Heart left ventricle (tissue), 16 donors: ENCODE measurements at regions not wholly inside any gene's neighbourhood (a gene's known extent, or its start where the extent isn't known, plus 50 kb on each side); places are given as distances from the start of the nearest gene placed in this dataset.

Experiments used
- ATAC-seq, 4 donors: fragments of 200-7000 bp; cut with Tn5 transposase; one replicate each; pipeline ENCODE4 v1.9.1; 2020 to 2022; ENCODE audit warnings: moderate library complexity in 4 of 4, mild to moderate bottlenecking in 3 of 4, moderate number of reproducible peaks in 1 of 4
- DNase-seq, 5 donors: peaks; one replicate each; pipeline ENCODE4 v3.0.0-alpha.2; 2020
- H3K27ac ChIP-seq, 12 donors: fragments of 200-600 bp; sonication (generic) in 4 of 12; one replicate each; pipeline versions ENCODE4 v1.5.0 to v1.8.0; 2016 to 2022; ENCODE audit warnings: mild to moderate bottlenecking in 2 of 12
- H3K27me3 ChIP-seq, 9 donors: fragments of 200-600 bp; sonication (generic) in 2 of 9; one replicate each; pipeline versions ENCODE4 v1.5.1 to v1.8.0; 2016 to 2022; ENCODE audit warnings: mild to moderate bottlenecking in 3 of 9
- H3K36me3 ChIP-seq, 9 donors: fragments of 200-600 bp; sonication (generic) in 2 of 9; one replicate each; pipeline versions ENCODE4 v1.5.0 to v1.8.0; 2018 to 2022; ENCODE audit warnings: mild to moderate bottlenecking in 2 of 9
- H3K4me1 ChIP-seq, 12 donors: fragments of 200-600 bp; sonication (generic) in 4 of 12; one replicate each; pipeline versions ENCODE4 v1.5.0 to v1.8.0; 2016 to 2022; ENCODE audit warnings: mild to moderate bottlenecking in 3 of 12
- H3K4me3 ChIP-seq, 12 donors: fragments of 200-600 bp; sonication (generic) in 4 of 12; one replicate each; pipeline versions ENCODE4 v1.5.0 to v1.8.0; 2017 to 2022; ENCODE audit warnings: mild to moderate bottlenecking in 9 of 12, moderate library complexity in 4 of 12
- H3K9me3 ChIP-seq, 12 donors: fragments of 200-600 bp; sonication (generic) in 4 of 12; one replicate each; pipeline versions ENCODE4 v1.5.0 to v1.8.0; 2016 to 2022; ENCODE audit warnings: mild to moderate bottlenecking in 1 of 12
- POLR2A ChIP-seq, 2 donors: fragments of 450-650 bp; IDR thresholded peaks; one replicate each; pipeline ENCODE4 v1.6.1; 2017; ENCODE audit warnings: antibody characterized with exemption in 2 of 2, mild to moderate bottlenecking in 2 of 2, moderate library complexity in 2 of 2
- WGBS, 4 donors: extraction: QIAGEN DNeasy Blood & Tissue Kit in 2 of 4; methylation state at CpG; one replicate each; pipeline versions ENCODE4 v1.1.5 to v1.1.7; 2013 to 2018; 5-methylcytosine and 5-hydroxymethylcytosine counted together
- intact Hi-C, 10 donors: fragments of 100-400 bp; cut with DNase I; formaldehyde crosslinking; loops; one replicate each; pipeline versions ENCODE4 v1.11.1 to v1.14.2; 2022
- TF ChIP-seq, protein P1 (sequence below), 12 donors: fragments of 200-600 bp; sonication (generic) in 4 of 12; IDR thresholded peaks; one replicate each; pipeline versions ENCODE4 v1.5.0 to v1.8.0; 2018 to 2022; ENCODE audit warnings: antibody characterized with exemption in 12 of 12, mild to moderate bottlenecking in 5 of 12
- donor health status: ischemic (EF 13 %, LVEDD 7.1; RV severe dilation, severe dysfunction).
- donor health status: healthy with polysubstance abuse.
- donor health status: DM: no; HTN: yes; CAD: no.
- donor health status: DM: no; HTN: no; CAD: no.
- donor health status: ischemic (EF 25% LVEDD 6.9; RV normal size, moderate dysfunction).
- donor health status: ischemic (EF 25% LVEDD 5.7; RV mildly dilated, moderate dysfunction).
- donor health status: healthy.
- donor health status: DM: yes; HTN: yes; CAD: no.
- donor health status: ischemic (EF 35%, LVEDD 5.7; RV mildly dilated, moderate dysfunction).
- donor health status: nonischemic (EF 11% LVEDD 7.7; RV severe dilation, severe dysfunction).
- donor health status: DM: yes; HTN: yes; CAD: no.
- donor health status: PGD.
- donor health status: ischemic (EF 29% LVEDD 5.4; RV normal size, mild dysfunction).
- donor health status: nonischemic (EF 23%, LVEDD 6.1; RV moderate dilation, normal function).

DNA sequence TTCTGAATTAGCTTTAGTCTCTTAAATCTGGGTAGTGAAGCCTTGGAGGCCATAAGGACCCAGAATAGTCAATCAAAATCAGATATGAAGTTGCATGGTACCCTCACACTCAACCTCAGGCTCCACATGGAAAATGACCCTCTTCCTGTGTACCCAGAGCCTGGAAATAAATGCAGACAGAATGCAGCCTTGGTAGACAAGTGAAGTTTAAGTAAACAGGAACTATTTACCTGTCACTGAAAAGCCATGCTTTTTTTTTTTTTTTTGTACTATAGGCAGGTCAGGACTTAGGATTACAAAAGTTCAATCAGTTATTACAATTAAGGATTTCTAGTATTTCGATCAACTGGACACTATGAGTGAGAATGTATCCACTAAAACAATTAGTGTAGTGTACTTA, 2654.2 kb upstream of the PCDH20 start:
- Histone ChIP-seq H3K4me1 (no peaks in the 10 kb centered on the region), H3K9me3 (no peaks in the 10 kb centered on the region), H3K27ac (no peak overlapping the region), H3K36me3 (no peaks in the 10 kb centered on the region), H3K27me3 (no peaks in the 10 kb centered on the region), H3K4me3 (no peak overlapping the region)
- no peak for TF ChIP-seq POLR2A (IDR thresholded peaks at IDR 0.05)
- TF ChIP-seq, protein P1, sequence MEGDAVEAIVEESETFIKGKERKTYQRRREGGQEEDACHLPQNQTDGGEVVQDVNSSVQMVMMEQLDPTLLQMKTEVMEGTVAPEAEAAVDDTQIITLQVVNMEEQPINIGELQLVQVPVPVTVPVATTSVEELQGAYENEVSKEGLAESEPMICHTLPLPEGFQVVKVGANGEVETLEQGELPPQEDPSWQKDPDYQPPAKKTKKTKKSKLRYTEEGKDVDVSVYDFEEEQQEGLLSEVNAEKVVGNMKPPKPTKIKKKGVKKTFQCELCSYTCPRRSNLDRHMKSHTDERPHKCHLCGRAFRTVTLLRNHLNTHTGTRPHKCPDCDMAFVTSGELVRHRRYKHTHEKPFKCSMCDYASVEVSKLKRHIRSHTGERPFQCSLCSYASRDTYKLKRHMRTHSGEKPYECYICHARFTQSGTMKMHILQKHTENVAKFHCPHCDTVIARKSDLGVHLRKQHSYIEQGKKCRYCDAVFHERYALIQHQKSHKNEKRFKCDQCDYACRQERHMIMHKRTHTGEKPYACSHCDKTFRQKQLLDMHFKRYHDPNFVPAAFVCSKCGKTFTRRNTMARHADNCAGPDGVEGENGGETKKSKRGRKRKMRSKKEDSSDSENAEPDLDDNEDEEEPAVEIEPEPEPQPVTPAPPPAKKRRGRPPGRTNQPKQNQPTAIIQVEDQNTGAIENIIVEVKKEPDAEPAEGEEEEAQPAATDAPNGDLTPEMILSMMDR (IDR thresholded peaks at IDR 0.05): no peak
- ATAC-seq: no peak
- WGBS, 4 donors: 68 to 80% (median 76%) methylated on average over 1 of the region's 1 CpG
- DNase-seq: no peak
- intact Hi-C loops: no loop called here

DNA sequence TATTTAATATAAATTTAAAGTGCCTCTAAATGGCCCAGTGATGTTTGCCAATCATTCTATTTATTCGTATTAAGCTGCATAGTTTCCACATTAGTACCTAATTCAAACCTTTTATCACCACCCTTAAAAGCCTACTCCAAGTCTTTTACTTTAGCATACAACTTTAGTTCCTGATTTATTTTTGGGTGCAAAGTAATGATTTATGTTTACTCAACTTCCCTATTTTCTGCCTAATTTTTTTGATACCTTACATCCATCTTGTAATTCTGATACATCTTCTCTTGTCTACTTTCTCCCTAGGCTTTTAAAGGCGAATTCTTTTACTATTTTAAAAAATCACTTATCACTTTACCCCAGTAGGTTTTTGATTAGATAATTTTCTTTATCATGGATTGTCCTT, 2651.1 kb upstream of the PCDH20 start:
- Histone ChIP-seq H3K27ac (no peak overlapping the region), H3K27me3 (no peaks in the 10 kb centered on the region), H3K4me3 (no peak overlapping the region), H3K36me3 (no peaks in the 10 kb centered on the region), H3K4me1 (no peaks in the 10 kb centered on the region), H3K9me3 (peaks cover 0 to 3% (median 0%) of the 10 kb centered on the region in 12 donors)
- no peak for TF ChIP-seq POLR2A (IDR thresholded peaks at IDR 0.05)
- TF ChIP-seq, protein P1 (IDR thresholded peaks at IDR 0.05): no peak
- DNase-seq: no peak
- 61 to 70% (median 67%) methylated on average over 2 of the region's 2 CpGs for WGBS, 4 donors
- ATAC-seq: no peak
- intact Hi-C loops: no loop called here

DNA sequence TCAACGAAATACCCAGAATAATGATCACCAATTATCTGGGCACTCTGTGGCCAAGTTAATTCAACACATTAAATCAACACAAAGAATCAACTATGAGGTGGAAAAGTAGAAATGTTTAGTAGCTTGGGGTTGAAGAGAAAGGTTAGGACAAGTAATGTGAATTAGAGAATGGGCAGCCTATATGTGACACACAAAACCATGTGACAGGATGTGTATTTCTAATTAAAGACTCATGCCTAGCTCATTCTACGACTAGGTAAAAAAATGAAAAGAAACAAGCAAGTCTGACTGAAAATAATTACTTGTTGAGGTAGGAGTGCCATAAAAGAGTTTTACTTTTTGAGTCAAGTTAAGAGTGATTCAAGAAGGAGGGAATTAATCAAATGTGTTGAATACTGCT, 2646.0 kb upstream of the PCDH20 start:
- TF ChIP-seq, protein P1 (IDR thresholded peaks at IDR 0.05): no peak
- TF ChIP-seq POLR2A (IDR thresholded peaks at IDR 0.05): no peak
- Histone ChIP-seq H3K9me3 (peaks cover 0 to 3% (median 0%) of the 10 kb centered on the region in 12 donors), H3K36me3 (no peaks in the 10 kb centered on the region), H3K27me3 (no peaks in the 10 kb centered on the region), H3K27ac (no peak overlapping the region), H3K4me3 (no peak overlapping the region), H3K4me1 (no peaks in the 10 kb centered on the region)
- ATAC-seq: no peak
- WGBS, 4 donors: 60 to 72% (median 62%) methylated on average over 2 of the region's 2 CpGs
- no peak for DNase-seq
- intact Hi-C loops: no loop called here

DNA sequence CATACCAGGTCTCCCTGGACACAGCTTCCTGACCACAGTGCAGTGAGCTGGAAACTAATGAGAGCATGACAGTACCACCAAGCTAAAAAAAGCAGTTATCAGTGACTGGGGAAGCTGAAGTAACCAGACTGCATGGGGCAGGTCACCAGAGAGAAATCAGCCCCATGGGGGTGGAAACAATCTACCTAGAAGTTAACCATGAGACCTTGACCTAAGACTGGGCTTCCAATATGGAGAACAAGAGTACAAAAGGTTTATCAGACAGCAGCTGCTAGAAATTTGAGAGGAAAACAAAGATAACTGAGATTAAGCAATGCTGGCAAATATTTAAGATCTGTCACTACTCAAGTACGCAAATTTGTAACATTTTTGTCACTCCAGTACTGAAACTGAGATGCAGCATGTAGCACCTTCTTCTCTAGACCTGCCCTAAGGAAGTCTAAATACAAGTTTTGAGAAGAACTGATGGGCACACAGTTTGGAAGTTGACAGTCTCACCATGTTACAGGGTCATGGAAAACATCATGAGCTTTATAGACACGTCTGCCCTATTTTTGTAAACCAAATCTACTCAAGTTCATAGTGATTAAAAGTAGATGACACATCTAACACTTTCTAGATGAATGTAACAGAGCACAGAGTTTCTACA, 2641.8 kb upstream of the PCDH20 start:
- WGBS, 4 donors: 56 to 71% (median 59%) methylated on average over 2 of the region's 2 CpGs
- no peaks in the 10 kb centered on the region for H3K36me3 ChIP-seq
- ATAC-seq: no peak
- peaks cover 0 to 5% (median 0%) of the 10 kb centered on the region in 12 donors for H3K9me3 ChIP-seq
- H3K4me1 ChIP-seq: no peaks in the 10 kb centered on the region
- TF ChIP-seq, protein P1 (IDR thresholded peaks at IDR 0.05): no peak
- no peak for TF ChIP-seq POLR2A (IDR thresholded peaks at IDR 0.05)
- intact Hi-C loops: no loop called here
- H3K27ac ChIP-seq: no peak overlapping the region
- no peaks in the 10 kb centered on the region for H3K27me3 ChIP-seq
- no peak for DNase-seq
- no peak overlapping the region for H3K4me3 ChIP-seq
